BE2C (cell line): ENCODE measurements at regions not wholly inside any gene's neighbourhood (a gene's known extent, or its start where the extent isn't known, plus 50 kb on each side); places are given as distances from the start of the nearest gene placed in this dataset.

Source experiments
- DNase-seq: peaks from one replicate; pipeline ENCODE4 v3.0.0-alpha.2; 2020
- H3K27me3 ChIP-seq: fragments of 250-450 bp; sonication (Bioruptor Pico); 2 replicates; pipeline ENCODE4 v1.5.1; 2020; ENCODE audit warnings: mild to moderate bottlenecking
- H3K36me3 ChIP-seq: fragments of 250-450 bp; sonication (Bioruptor Pico); 2 replicates; pipeline ENCODE4 v1.5.1; 2020; ENCODE audit warnings: mild to moderate bottlenecking
- H3K4me1 ChIP-seq: fragments of 250-450 bp; sonication (Bioruptor Pico); 2 replicates; pipeline ENCODE4 v1.5.1; 2020
- H3K4me3 ChIP-seq: 2 replicates; pipeline ENCODE4 v1.5.1; 2011; ENCODE audit warnings: low read depth, low read length
- H3K9me3 ChIP-seq: fragments of 250-450 bp; sonication (Bioruptor Pico); 2 replicates; pipeline ENCODE4 v1.5.1; 2020
- CTCF ChIP-seq: IDR thresholded peaks from 2 replicates; pipeline ENCODE4 v1.5.1; 2012; ENCODE audit warnings: mild to moderate bottlenecking, low read depth, low read length

GRCh38 chr11:71366076-71366475, 82.1 kb downstream of the DHCR7 start:
- Histone ChIP-seq H3K27me3 (no peaks in the 10 kb centered on the region), H3K9me3 (no peaks in the 10 kb centered on the region), H3K4me3 (no peak overlapping the region), H3K4me1 (no peaks in the 10 kb centered on the region), H3K36me3 (no peaks in the 10 kb centered on the region)
- DNase-seq, result no peak
- TF ChIP-seq CTCF, result no peak

GRCh38 chr11:71365626-71366025, 82.6 kb downstream of the DHCR7 start:
- Histone ChIP-seq H3K4me3 (no peak overlapping the region), H3K9me3 (no peaks in the 10 kb centered on the region), H3K36me3 (no peaks in the 10 kb centered on the region), H3K4me1 (no peaks in the 10 kb centered on the region), H3K27me3 (no peaks in the 10 kb centered on the region)
- DNase-seq, result no peak
- TF ChIP-seq CTCF, result no peak

GRCh38 chr11:71364806-71365205, 83.4 kb downstream of the DHCR7 start:
- Histone ChIP-seq H3K4me3 (no peak overlapping the region), H3K27me3 (no peaks in the 10 kb centered on the region), H3K9me3 (no peaks in the 10 kb centered on the region), H3K36me3 (no peaks in the 10 kb centered on the region), H3K4me1 (no peaks in the 10 kb centered on the region)
- DNase-seq, result no peak
- TF ChIP-seq CTCF, result no peak

GRCh38 chr11:71364176-71364671, 84.0 kb downstream of the DHCR7 start:
- H3K27me3 ChIP-seq, result no peaks in the 10 kb centered on the region
- no peaks in the 10 kb centered on the region for H3K9me3 ChIP-seq
- H3K36me3 ChIP-seq, result no peaks in the 10 kb centered on the region
- no peaks in the 10 kb centered on the region for H3K4me1 ChIP-seq
- no peak for TF ChIP-seq CTCF
- DNase-seq, result no peak
- no peak overlapping the region for H3K4me3 ChIP-seq

- Histone ChIP-seq H3K27me3 (no peaks in the 10 kb centered on the region), H3K36me3 (no peaks in the 10 kb centered on the region), H3K9me3 (no peaks in the 10 kb centered on the region), H3K4me1 (no peaks in the 10 kb centered on the region), H3K4me3 (no peak overlapping the region)
- TF ChIP-seq CTCF, result no peak
- no peak for DNase-seq
Observed at GRCh38 chr11:71363721-71364120, 84.5 kb downstream of the DHCR7 start.

GRCh38 chr11:71358963-71359567, 89.1 kb downstream of the DHCR7 start:
- TF ChIP-seq CTCF, result no peak
- Histone ChIP-seq H3K36me3 (no peaks in the 10 kb centered on the region), H3K27me3 (no peaks in the 10 kb centered on the region), H3K9me3 (no peaks in the 10 kb centered on the region), H3K4me1 (no peaks in the 10 kb centered on the region), H3K4me3 (no peak overlapping the region)
- no peak for DNase-seq
